ENCODE measurements at regions not wholly inside any gene's neighbourhood (a gene's known extent, or its start where the extent isn't known, plus 50 kb on each side); places are given as distances from the start of the nearest gene placed in this dataset.

GRCh38 chr10:55224007-55224781 is 423.2 kb upstream of the PCDH15 start:
- H3K27me3 ChIP-seq (replicated peaks in 1 of 4; ENCODE audit: control insufficient read depth in 3 of 4, extremely low read depth in 1 of 4, insufficient read depth in 3 of 4, low read length in 3 of 4): no peaks in the 10 kb centered on the region
- no peak overlapping the region for H3K27ac ChIP-seq (ENCODE audit: low read depth, low read length)
- no peaks in the 10 kb centered on the region for H4K20me1 ChIP-seq (replicated peaks in 1 of 2; ENCODE audit: control insufficient read depth in 1 of 2, insufficient read depth in 2 of 2, low read length in 2 of 2)
- H3K23ac ChIP-seq (ENCODE audit: insufficient read length): no peak overlapping the region
- H3K79me1 ChIP-seq (ENCODE audit: low read depth, low read length): no peaks in the 10 kb centered on the region
- H2AFZ ChIP-seq (ENCODE audit: low read length): no peak overlapping the region; the same call in 1 of the 2 replicates
- no peak overlapping the region for H3K9ac ChIP-seq (replicated peaks in 1 of 4; ENCODE audit: extremely low read depth in 1 of 4, low read depth in 3 of 4, low read length in 3 of 4)
- DNase-seq (ENCODE audit: low read depth in 1 of 2, low spot score in 2 of 2) (no peak), FAIRE-seq (no peak)
- H2BK12ac ChIP-seq (ENCODE audit: low read depth, low read length): no peak overlapping the region
- H2BK15ac ChIP-seq (ENCODE audit: low read length): no peak overlapping the region
- H3K4me3 ChIP-seq (ENCODE audit: extremely low read depth in 1 of 4, insufficient read depth in 2 of 4, low read depth in 3 of 4, low read length in 4 of 4): no peak overlapping the region
- no peak overlapping the region for H4K5ac ChIP-seq (ENCODE audit: insufficient read length, low read depth, low read length)
- H3K36me3 ChIP-seq (ENCODE audit: control insufficient read depth in 2 of 4, insufficient read depth in 4 of 4, low read length in 3 of 4): no peaks in the 10 kb centered on the region
- H3K56ac ChIP-seq (replicated peaks; ENCODE audit: insufficient read length, low read depth, low read length): no peak overlapping the region
- no peak overlapping the region for H3K18ac ChIP-seq (ENCODE audit: extremely low read depth, low read length)
- no peak overlapping the region for H2AK5ac ChIP-seq (ENCODE audit: low read depth, low read length)
- ChIA-PET CTCF (ENCODE audit: partially characterized antibody) (interaction anchor here (0.6 to 0.9 kb wide), 3 partner anchors 68 to 305 kb away, joined by 3 read pairs; no protein-coding TSS in a partner anchor), POLR2A (ENCODE audit: partially characterized antibody) (no interaction called here)
- H3K9me3 ChIP-seq (ENCODE audit: insufficient read depth in 2 of 2, low read depth in 1 of 2, low read length in 1 of 2): no peaks in the 10 kb centered on the region
- H3K4ac ChIP-seq (replicated peaks; ENCODE audit: insufficient read length, low read depth, low read length): no peak overlapping the region
- H4K8ac ChIP-seq (ENCODE audit: extremely low read depth, insufficient read depth, low read length): no peak overlapping the region
- no peak overlapping the region for H4K91ac ChIP-seq (replicated peaks; ENCODE audit: insufficient read length, low read length)
- H3K4me2 ChIP-seq (ENCODE audit: insufficient read depth in 1 of 2, low read depth in 2 of 2, low read length in 2 of 2): no peak overlapping the region
- WGBS, 2 experiments (ENCODE audit: extremely low coverage in 1 of 2, insufficient coverage in 1 of 2, insufficient read length in 1 of 2, insufficient replicate concordance in 2 of 2, low coverage in 1 of 2, low lambda C conversion rate in 2 of 2, missing lambda C conversion rate in 1 of 2): 83% methylated on average over 5 of the region's 5 CpGs; no CpG with 5 or more reads in 1 of the 2 experiments
- H2BK5ac ChIP-seq (ENCODE audit: low read depth, low read length): no peak overlapping the region
- H2BK120ac ChIP-seq (replicated peaks; ENCODE audit: low read depth, low read length): no peak overlapping the region
- H3K4me1 ChIP-seq (replicated peaks in 1 of 4; ENCODE audit: control insufficient read depth in 3 of 4, insufficient read depth in 4 of 4, low read length in 3 of 4): no peaks in the 10 kb centered on the region
- no peaks in the 10 kb centered on the region; the same call in 1 of the 2 replicates for H3K23me2 ChIP-seq (ENCODE audit: low read depth, low read length)
- H3K79me2 ChIP-seq (ENCODE audit: control insufficient read depth in 1 of 2, insufficient read depth in 2 of 2, low read length in 2 of 2): no peaks in the 10 kb centered on the region
- H2BK20ac ChIP-seq (ENCODE audit: low read length): no peak overlapping the region
- peak overlapping the region; percentile 52 for H3K14ac ChIP-seq (ENCODE audit: insufficient read length)
- TF ChIP-seq RXRA (IDR thresholded peaks at IDR 0.05; ENCODE audit: insufficient read depth, low read depth, low read length) (no peak), GTF2F1 (IDR thresholded peaks at IDR 0.05; ENCODE audit: borderline replicate concordance, low read depth, low read length) (no peak), BCL11A (IDR thresholded peaks at IDR 0.05; ENCODE audit: low read depth in 2 of 2, low read length in 2 of 2) (no peak), GABPA (IDR thresholded peaks at IDR 0.05; ENCODE audit: borderline replicate concordance, insufficient read depth, low read length) (no peak), TAF7 (optimal IDR thresholded peaks at IDR 0.05; ENCODE audit: borderline replicate concordance, low read depth, low read length) (no peak), EGR1 (IDR thresholded peaks at IDR 0.05; ENCODE audit: borderline replicate concordance, low read depth, low read length) (no peak), SRF (IDR thresholded peaks at IDR 0.05; ENCODE audit: low read depth, low read length) (no peak), SAP30 (IDR thresholded peaks at IDR 0.05; ENCODE audit: insufficient read depth, insufficient replicate concordance, low read length) (no peak), TAF1 (IDR thresholded peaks at IDR 0.05; ENCODE audit: low read depth, low read length) (no peak), CHD1 (IDR thresholded peaks at IDR 0.05; ENCODE audit: low read depth, low read length) (no peak)
- TF ChIP-seq, protein P1, sequence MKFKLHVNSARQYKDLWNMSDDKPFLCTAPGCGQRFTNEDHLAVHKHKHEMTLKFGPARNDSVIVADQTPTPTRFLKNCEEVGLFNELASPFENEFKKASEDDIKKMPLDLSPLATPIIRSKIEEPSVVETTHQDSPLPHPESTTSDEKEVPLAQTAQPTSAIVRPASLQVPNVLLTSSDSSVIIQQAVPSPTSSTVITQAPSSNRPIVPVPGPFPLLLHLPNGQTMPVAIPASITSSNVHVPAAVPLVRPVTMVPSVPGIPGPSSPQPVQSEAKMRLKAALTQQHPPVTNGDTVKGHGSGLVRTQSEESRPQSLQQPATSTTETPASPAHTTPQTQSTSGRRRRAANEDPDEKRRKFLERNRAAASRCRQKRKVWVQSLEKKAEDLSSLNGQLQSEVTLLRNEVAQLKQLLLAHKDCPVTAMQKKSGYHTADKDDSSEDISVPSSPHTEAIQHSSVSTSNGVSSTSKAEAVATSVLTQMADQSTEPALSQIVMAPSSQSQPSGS (IDR thresholded peaks at IDR 0.05; ENCODE audit: low read length): no peak

Measured in H1 (cell line).